Activated CD4-positive, alpha-beta T cell treated with anti-CD3 and anti-CD28 coated beads, Interleukin-2, amount 10 ng/mL, durations not matched to agents 7 days and 5 days (primary cell): ENCODE measurements at regions not wholly inside any gene's neighbourhood (a gene's known extent, or its start where the extent isn't known, plus 50 kb on each side); places are given as distances from the start of the nearest gene placed in this dataset.

Experiments used
- CTCF ChIA-PET: fragments of 350-600 bp; sonication (Branson Sonifier 250); formaldehyde crosslinking; loops from one replicate; lab custom pipeline; 2021; ENCODE audit warnings: antibody characterized with exemption; lab: Charles Lee
- POLR2A ChIA-PET: fragments of 350-600 bp; sonication (Branson Sonifier 250); formaldehyde crosslinking; loops from one replicate; lab custom pipeline; 2021; ENCODE audit warnings: antibody characterized with exemption; lab: Charles Lee
- DNase-seq: peaks from one replicate; pipeline ENCODE4 v3.0.0-alpha.2; 2020
- H3K27ac Mint-ChIP-seq: one replicate; pipeline ENCODE4 v1.8.0; 2021; ENCODE audit warnings: mild to moderate bottlenecking, moderate library complexity, mixed read lengths
- H3K27me3 Mint-ChIP-seq: one replicate; pipeline ENCODE4 v1.8.0; 2021; ENCODE audit warnings: mixed read lengths
- H3K36me3 Mint-ChIP-seq: one replicate; pipeline ENCODE4 v1.8.0; 2021; ENCODE audit warnings: low read depth, mixed read lengths
- H3K4me1 Mint-ChIP-seq: one replicate; pipeline ENCODE4 v1.8.0; 2021; ENCODE audit warnings: mixed read lengths
- H3K4me3 Mint-ChIP-seq: one replicate; pipeline ENCODE4 v1.8.0; 2021; ENCODE audit warnings: mild to moderate bottlenecking, moderate library complexity, mixed read lengths
- H3K9me3 Mint-ChIP-seq: one replicate; pipeline ENCODE4 v1.8.0; 2021; ENCODE audit warnings: mixed read lengths

DNA sequence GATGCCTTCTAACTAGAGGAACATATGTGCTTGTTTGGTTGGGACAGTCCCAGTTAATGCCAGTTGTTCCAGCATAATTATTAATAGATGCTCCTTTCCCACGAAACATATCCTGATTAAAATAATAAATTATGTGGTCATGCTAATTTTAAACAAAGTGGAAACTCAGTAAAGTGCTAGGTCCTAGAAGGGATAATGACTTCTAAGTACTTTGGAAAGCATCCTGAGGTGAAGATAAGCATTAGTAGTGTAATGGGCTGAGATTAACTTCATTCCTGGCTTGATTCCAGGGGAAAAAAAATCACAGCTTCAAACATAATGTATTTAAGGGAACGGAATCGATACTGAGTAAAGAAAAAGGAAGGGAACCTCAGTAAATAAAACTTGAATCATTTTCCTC, 213.7 kb upstream of the SNX2 start:
- POLR2A ChIA-PET, result no interaction called here
- Mint-ChIP-seq H3K4me3 (no peak overlapping the region), H3K9me3 (no peaks in the 10 kb centered on the region), H3K4me1 (no peaks in the 10 kb centered on the region), H3K27me3 (no peaks in the 10 kb centered on the region), H3K27ac (no peak overlapping the region), H3K36me3 (no peaks in the 10 kb centered on the region)
- CTCF ChIA-PET, result no interaction called here
- no peak for DNase-seq

- CTCF ChIA-PET, result no interaction called here
Measured at GRCh38 chr5:122565331-122565730, 209.5 kb upstream of the SNX2 start.

GRCh38 chr5:122576256-122577016, 198.4 kb upstream of the SNX2 start:
- DNase-seq, result no peak
- ChIA-PET POLR2A (no interaction called here), CTCF (no interaction called here)

More at GRCh38 chr5:122565331-122565730, 209.5 kb upstream of the SNX2 start:
- no peaks in the 10 kb centered on the region for H3K4me1 Mint-ChIP-seq
- peaks cover 3% of the 10 kb centered on the region for H3K27me3 Mint-ChIP-seq
- H3K4me3 Mint-ChIP-seq, result no peak overlapping the region
- no peaks in the 10 kb centered on the region for H3K36me3 Mint-ChIP-seq
- H3K9me3 Mint-ChIP-seq, result no peaks in the 10 kb centered on the region
- H3K27ac Mint-ChIP-seq, result no peak overlapping the region
- DNase-seq, result no peak
- POLR2A ChIA-PET, result no interaction called here

DNA sequence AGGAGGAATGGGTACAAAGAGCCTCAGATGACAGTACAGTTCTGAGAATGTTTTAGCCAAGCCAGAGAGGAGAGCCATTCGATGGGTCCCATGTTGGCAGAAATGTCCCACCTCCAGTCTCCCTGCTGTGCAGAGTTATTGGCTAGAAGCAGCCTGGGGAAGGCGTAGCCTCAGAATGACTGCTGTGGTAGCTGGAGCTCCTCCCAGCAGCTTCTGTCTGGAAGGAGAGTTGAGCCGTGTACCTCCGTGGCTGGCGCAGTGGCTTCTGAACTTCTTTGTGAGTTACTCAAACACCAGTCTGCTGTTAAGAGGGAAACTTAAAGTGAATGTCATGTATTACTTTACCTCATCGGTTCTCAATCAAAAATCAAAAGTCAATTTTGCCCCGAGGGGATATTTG, 193.3 kb upstream of the SNX2 start:
- Mint-ChIP-seq H3K27ac (no peak overlapping the region), H3K9me3 (no peaks in the 10 kb centered on the region), H3K27me3 (no peaks in the 10 kb centered on the region), H3K36me3 (no peaks in the 10 kb centered on the region), H3K4me1 (no peaks in the 10 kb centered on the region), H3K4me3 (no peak overlapping the region)
- ChIA-PET CTCF (no interaction called here), POLR2A (no interaction called here)
- no peak for DNase-seq

More at GRCh38 chr5:122576256-122577016, 198.4 kb upstream of the SNX2 start:
- no peaks in the 10 kb centered on the region for H3K36me3 Mint-ChIP-seq
- no peaks in the 10 kb centered on the region for H3K9me3 Mint-ChIP-seq
- no peaks in the 10 kb centered on the region for H3K27me3 Mint-ChIP-seq
- H3K4me1 Mint-ChIP-seq, result no peaks in the 10 kb centered on the region
- H3K27ac Mint-ChIP-seq, result no peak overlapping the region
- H3K4me3 Mint-ChIP-seq, result no peak overlapping the region

DNA sequence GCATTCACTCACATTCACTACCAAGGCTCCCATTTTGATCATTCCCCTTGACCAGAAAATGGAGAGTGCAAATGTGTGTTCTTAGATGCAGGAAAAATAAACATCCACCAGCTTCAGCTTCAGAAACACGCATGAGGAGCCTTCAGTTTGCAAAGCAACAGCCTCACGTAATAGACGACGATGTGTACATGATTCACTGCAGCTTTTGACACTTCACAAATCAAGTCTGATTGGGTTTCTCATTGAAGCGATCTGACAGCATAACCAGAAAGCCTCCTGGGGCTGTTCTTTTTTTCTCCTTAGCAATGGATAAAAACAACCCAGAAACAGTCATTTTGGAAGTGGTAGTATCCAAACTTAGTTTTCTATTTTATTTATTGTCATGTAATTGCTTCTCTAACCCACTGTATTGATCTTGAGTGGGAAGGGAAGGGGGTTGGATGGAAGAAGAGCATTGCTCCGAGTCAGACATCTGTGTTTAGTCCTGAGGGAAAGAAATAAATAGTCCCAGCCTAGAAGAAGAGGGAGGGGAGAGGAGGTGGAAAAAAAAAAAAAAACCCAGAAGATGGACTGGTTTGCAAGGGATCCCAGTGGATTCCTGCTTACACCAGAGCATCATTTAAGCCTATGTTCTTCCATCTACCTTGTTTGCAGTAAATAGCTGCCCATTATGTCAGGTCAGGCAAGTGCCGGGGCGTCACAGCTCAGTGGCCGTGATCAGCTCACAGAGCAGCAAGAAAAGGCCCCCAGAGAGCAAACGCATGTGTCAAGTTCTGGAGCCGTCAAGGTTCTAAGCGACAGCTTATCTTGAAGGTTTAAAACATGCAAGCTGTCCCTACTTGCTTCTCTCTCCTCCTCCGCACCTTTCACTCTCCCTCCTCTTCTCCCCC, 190.2 kb upstream of the SNX2 start:
- DNase-seq, result no peak
- H3K27me3 Mint-ChIP-seq, result no peaks in the 10 kb centered on the region
- no peak overlapping the region for H3K27ac Mint-ChIP-seq
- no peaks in the 10 kb centered on the region for H3K9me3 Mint-ChIP-seq
- CTCF ChIA-PET, result interaction anchor here (0.6 kb wide), 1 partner anchor 137 kb away, joined by 3 read pairs; no protein-coding TSS in a partner anchor
- H3K36me3 Mint-ChIP-seq, result no peaks in the 10 kb centered on the region
- POLR2A ChIA-PET, result no interaction called here
- no peaks in the 10 kb centered on the region for H3K4me1 Mint-ChIP-seq
- no peak overlapping the region for H3K4me3 Mint-ChIP-seq

DNA sequence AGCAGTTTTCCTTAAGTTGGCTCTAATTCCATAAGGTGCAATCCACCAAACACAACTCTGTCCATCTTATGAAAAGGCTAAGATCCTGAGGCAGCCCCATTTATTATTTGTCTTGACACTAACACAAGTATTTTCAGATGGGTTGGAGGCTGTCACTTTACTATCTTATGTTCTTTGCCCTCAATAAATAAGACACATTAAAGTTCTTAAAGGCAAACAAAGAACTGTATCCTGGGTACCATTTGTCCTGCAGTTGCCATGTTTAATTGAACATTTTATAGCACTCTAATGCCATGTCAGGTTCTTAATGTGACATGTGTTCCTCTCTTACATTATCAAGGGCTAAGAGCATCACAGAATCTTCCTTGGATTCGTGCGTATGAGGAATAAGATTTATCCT, 189.5 kb upstream of the SNX2 start:
- POLR2A ChIA-PET, result no interaction called here
- Mint-ChIP-seq H3K27me3 (no peaks in the 10 kb centered on the region), H3K27ac (no peak overlapping the region), H3K4me1 (no peaks in the 10 kb centered on the region), H3K9me3 (no peaks in the 10 kb centered on the region), H3K36me3 (no peaks in the 10 kb centered on the region), H3K4me3 (no peak overlapping the region)
- CTCF ChIA-PET, result interaction anchor here (0.6 kb wide), 1 partner anchor 137 kb away, joined by 3 read pairs; no protein-coding TSS in a partner anchor
- DNase-seq, result no peak

DNA sequence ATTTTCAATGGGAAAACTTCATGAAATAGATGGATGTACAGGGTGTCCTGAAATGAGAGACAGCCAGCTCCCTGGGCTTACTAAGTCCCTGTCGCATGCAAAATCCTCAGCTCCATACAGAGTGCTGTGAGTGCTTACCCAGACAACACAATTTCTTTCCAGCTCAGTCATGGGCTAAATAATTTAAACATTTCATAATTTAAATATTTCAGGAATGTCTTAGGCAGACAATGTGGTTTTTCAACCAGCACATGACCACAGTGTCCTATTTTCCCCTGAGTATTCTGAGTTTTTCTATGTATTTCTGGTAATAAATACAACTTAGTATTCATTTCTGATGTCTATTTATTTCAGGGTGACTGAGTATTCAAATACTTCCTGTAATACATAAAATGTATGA, 188.5 kb upstream of the SNX2 start:
- Mint-ChIP-seq H3K4me3 (no peak overlapping the region), H3K27me3 (no peaks in the 10 kb centered on the region), H3K9me3 (no peaks in the 10 kb centered on the region), H3K4me1 (no peaks in the 10 kb centered on the region), H3K27ac (no peak overlapping the region), H3K36me3 (no peaks in the 10 kb centered on the region)
- DNase-seq, result no peak
- ChIA-PET POLR2A (no interaction called here), CTCF (no interaction called here)

DNA sequence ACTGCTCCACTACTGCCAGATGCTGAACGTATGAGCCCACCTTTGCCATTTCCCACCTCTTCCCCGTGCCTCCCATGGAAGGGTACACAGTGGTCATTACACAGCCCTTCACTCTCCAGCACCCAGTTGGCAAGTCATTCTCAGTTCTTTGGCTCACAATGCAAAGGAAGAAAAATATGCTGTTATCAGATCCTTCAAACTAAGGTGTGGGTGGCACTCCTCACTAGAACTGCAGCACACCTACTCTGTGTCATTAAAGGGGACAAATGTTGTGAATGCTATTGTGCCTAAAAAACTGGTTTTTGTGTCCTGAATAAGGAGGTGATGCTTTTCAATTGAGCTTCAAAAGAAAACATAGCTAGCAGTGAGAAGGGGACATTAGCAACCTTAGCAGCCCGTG, 183.1 kb upstream of the SNX2 start:
- CTCF ChIA-PET, result no interaction called here
- no peak for DNase-seq
- Mint-ChIP-seq H3K4me1 (no peaks in the 10 kb centered on the region), H3K36me3 (no peaks in the 10 kb centered on the region), H3K9me3 (no peaks in the 10 kb centered on the region), H3K4me3 (no peak overlapping the region), H3K27ac (no peak overlapping the region), H3K27me3 (no peaks in the 10 kb centered on the region)
- POLR2A ChIA-PET, result no interaction called here

- H3K9me3 Mint-ChIP-seq, result peaks cover 3% of the 10 kb centered on the region
- H3K27me3 Mint-ChIP-seq, result no peaks in the 10 kb centered on the region
- no peaks in the 10 kb centered on the region for H3K4me1 Mint-ChIP-seq
- H3K36me3 Mint-ChIP-seq, result no peaks in the 10 kb centered on the region
- H3K27ac Mint-ChIP-seq, result no peak overlapping the region
- DNase-seq, result no peak
- no peak overlapping the region for H3K4me3 Mint-ChIP-seq
- POLR2A ChIA-PET, result no interaction called here
- CTCF ChIA-PET, result no interaction called here
Measured at GRCh38 chr5:122599000-122599399, 175.9 kb upstream of the SNX2 start.

- POLR2A ChIA-PET, result no interaction called here
- Mint-ChIP-seq H3K4me3 (no peak overlapping the region), H3K4me1 (no peaks in the 10 kb centered on the region), H3K27me3 (no peaks in the 10 kb centered on the region), H3K27ac (no peak overlapping the region), H3K9me3 (peaks cover 3% of the 10 kb centered on the region), H3K36me3 (no peaks in the 10 kb centered on the region)
- no peak for DNase-seq
- CTCF ChIA-PET, result no interaction called here
Measured at GRCh38 chr5:122600924-122601323, 174.0 kb upstream of the SNX2 start.

DNA sequence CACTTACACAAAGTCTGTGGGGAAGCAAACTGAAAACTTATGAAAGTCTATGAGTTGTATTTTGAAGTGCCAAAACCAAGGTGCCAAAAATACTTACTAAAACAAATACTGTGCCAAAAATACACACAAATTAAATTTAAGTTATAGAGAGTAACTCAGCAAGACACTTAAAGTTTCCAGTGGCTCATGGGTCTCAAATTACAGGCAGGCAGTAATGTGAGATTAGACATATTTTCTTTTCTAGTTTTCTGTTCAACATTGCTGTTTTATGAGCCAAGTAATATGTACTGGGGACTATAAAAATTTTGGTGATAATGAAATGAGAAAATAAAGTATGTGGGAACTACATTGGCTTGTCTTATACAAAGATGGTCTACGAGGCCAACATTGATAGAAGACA, 172.2 kb upstream of the SNX2 start:
- no peaks in the 10 kb centered on the region for H3K36me3 Mint-ChIP-seq
- H3K4me3 Mint-ChIP-seq, result no peak overlapping the region
- H3K4me1 Mint-ChIP-seq, result no peaks in the 10 kb centered on the region
- DNase-seq, result no peak
- CTCF ChIA-PET, result no interaction called here
- H3K9me3 Mint-ChIP-seq, result peaks cover 3% of the 10 kb centered on the region
- H3K27me3 Mint-ChIP-seq, result no peaks in the 10 kb centered on the region
- POLR2A ChIA-PET, result no interaction called here
- no peak overlapping the region for H3K27ac Mint-ChIP-seq

GRCh38 chr5:122605236-122605635, 169.6 kb upstream of the SNX2 start:
- no peaks in the 10 kb centered on the region for H3K4me1 Mint-ChIP-seq
- DNase-seq, result no peak
- no peak overlapping the region for H3K4me3 Mint-ChIP-seq
- no peak overlapping the region for H3K27ac Mint-ChIP-seq
- no peaks in the 10 kb centered on the region for H3K9me3 Mint-ChIP-seq
- ChIA-PET POLR2A (no interaction called here), CTCF (no interaction called here)
- H3K36me3 Mint-ChIP-seq, result no peaks in the 10 kb centered on the region
- no peaks in the 10 kb centered on the region for H3K27me3 Mint-ChIP-seq

DNA sequence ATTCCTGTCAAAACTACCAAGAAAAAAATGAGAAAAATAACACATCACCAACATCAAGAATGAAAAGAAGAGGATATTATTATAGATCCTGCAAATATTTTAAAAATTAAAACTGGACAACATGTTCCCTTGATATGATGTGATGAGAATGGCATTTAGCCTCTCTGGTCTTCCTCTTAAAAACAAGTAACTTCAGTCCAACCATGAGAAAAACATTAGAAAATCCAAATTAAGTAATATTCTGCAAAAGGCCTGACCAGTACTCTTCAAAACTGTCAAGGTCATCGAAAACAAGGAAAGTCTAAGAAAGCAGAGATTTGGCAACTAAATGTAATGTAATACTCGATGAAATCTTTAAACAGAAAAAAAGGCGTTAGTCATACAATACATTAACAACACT, 167.1 kb upstream of the SNX2 start:
- CTCF ChIA-PET, result no interaction called here
- no peaks in the 10 kb centered on the region for H3K9me3 Mint-ChIP-seq
- H3K27ac Mint-ChIP-seq, result no peak overlapping the region
- H3K36me3 Mint-ChIP-seq, result no peaks in the 10 kb centered on the region
- no peaks in the 10 kb centered on the region for H3K27me3 Mint-ChIP-seq
- POLR2A ChIA-PET, result no interaction called here
- H3K4me3 Mint-ChIP-seq, result no peak overlapping the region
- H3K4me1 Mint-ChIP-seq, result no peaks in the 10 kb centered on the region
- no peak for DNase-seq
